ENCODE measurements at regions not wholly inside any gene's neighbourhood (a gene's known extent, or its start where the extent isn't known, plus 50 kb on each side); places are given as distances from the start of the nearest gene placed in this dataset.
"Not testable (repeated sequence)": the region's sequence is repeated elsewhere in the genome, so short reads cannot be mapped to it uniquely, and the experiment has no call there.

DNA sequence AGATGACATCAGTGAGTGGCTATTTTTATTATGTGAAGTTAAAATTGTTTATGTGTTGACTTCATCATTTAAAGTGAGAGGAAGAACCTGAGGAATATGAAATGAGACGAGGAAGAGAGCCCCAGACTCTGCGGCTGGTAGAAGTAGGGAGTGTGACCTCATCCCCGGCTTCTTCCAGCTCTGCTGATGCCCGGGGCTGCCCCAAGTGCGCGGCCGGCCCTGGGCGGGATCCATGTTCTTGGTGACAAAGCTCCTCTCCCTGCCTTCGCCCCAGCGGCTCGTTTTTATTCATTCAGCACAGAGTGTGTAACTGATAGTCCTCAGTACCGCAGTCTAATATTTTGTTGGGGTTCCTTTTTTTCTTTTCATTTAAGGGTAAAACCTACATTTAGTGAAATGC is 185.5 kb upstream of the GOLGA6L22 start:
- H3K36me3 Mint-ChIP-seq (ENCODE audit: low read depth); DNase-seq: not testable (repeated sequence)

DNA sequence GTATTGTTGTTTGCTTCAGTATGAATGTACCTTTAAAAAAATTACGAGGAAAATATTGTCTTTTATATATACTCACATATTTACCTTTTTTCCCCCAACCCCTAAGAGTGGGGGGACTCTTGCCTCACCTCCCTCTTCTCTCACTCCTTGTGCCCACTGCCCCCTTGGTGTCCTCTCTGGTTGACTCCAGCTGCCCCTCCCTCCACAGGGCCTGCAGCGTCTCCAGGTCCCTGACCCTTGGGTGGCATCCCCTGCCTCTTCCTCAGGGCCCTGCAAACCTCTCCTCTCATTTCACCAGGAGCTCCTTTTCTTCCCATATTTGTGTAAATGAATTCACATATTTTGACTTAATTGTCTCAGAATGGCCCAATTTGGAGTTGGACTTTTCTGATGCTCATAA is 184.3 kb upstream of the GOLGA6L22 start:
- not testable (repeated sequence) for H3K27me3 Mint-ChIP-seq (ENCODE audit: low read depth, poor library complexity); DNase-seq; H3K4me3 Mint-ChIP-seq

More for the DNA sequence above, 185.5 kb upstream of the GOLGA6L22 start:
- H3K27me3 Mint-ChIP-seq (ENCODE audit: low read depth, poor library complexity); H3K27ac Mint-ChIP-seq; H3K4me3 Mint-ChIP-seq; H3K4me1 Mint-ChIP-seq; H3K9me3 Mint-ChIP-seq: not testable (repeated sequence)

DNA sequence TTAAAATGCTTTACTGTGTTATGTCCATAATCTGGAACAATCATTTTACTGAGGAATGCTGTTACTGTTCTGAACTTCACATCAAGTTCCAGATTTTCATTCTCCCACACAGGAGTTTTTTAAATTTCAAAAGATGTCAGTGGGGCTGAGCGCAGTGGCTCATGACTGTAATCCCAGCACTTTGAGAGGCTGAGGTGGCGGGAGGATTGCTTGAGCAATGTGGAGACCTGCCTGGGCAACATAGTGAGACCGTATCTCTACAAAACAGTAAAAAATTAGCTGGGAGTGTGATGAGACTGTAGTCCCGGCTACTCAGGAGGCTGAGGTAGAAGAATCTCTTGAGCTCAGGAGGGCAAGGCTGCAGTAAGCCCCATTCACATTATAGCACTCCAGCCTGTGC is 177.9 kb upstream of the GOLGA6L22 start:
- H3K4me3 Mint-ChIP-seq; DNase-seq; H3K27ac Mint-ChIP-seq; H3K4me1 Mint-ChIP-seq; H3K9me3 Mint-ChIP-seq; H3K36me3 Mint-ChIP-seq (ENCODE audit: low read depth); H3K27me3 Mint-ChIP-seq (ENCODE audit: low read depth, poor library complexity): not testable (repeated sequence)

More for the DNA sequence above, 184.3 kb upstream of the GOLGA6L22 start:
- H3K9me3 Mint-ChIP-seq; H3K27ac Mint-ChIP-seq; H3K4me1 Mint-ChIP-seq; H3K36me3 Mint-ChIP-seq (ENCODE audit: low read depth): not testable (repeated sequence)

DNA sequence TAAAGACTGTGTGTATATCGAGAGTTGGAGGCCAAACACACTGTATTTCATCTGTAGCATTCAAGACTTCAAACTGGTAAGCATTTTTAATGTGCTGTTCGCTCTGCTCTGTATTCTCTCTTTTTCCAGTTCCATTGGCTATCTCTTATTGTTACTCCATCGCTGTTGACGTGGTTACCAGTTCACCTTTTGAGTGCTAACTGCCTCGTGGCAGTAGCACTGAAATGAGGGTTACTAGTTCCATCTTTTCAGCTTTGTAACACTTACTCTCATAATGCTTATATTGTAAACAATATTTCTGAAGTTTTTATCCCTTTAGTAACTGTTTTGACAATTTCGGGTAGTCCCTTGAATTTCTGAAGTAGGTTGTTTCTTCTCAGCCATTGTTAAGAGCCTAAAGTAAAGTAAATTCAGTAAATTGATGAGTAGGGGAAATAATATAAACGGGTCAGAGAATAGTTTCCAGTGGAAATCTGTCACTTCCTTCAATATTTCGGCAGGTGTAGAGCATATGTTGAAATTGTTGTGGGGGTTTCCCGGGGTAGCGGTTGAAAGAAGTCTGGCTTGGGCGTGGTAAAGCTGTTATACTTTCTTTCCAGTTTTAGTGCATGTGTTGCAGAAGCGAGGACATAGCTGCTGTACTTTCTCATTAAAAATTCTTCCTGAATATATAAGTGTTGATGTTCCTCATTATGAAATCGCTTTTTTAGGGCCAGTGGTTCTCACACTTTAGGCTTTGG is 175.7 kb upstream of the GOLGA6L22 start:
- not testable (repeated sequence) for H3K9me3 Mint-ChIP-seq; H3K27me3 Mint-ChIP-seq (ENCODE audit: low read depth, poor library complexity); H3K4me1 Mint-ChIP-seq; DNase-seq; H3K27ac Mint-ChIP-seq; H3K36me3 Mint-ChIP-seq (ENCODE audit: low read depth); H3K4me3 Mint-ChIP-seq

DNA sequence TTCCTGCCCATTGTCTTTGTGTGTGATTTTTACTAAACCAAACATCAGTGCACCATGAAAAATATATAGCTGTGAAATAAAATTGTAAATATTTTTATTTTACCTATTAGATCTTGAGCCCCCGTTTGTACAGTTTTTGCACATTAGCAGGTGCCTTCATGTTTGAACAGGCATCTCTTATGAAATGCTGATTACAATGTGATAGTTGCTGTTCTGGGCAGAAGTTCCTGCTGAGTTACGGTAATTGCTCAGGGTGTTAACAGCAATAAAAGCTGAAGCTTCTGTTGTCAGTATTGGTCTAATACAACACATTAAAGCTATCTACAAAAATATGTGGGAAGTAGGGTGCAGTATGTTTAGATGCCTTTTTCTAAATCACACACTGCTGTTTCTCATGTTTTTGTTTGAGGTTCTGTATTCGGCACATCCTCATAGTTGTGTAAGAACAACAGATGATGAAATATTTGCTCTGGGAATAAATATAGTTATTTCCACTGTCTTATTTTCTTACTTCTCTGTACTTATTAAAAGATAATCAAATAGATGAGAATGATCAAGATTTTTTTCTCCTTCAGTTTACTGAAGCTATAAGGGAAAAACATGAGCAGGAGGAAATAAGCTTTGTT is 173.8 kb upstream of the GOLGA6L22 start:
- H3K9me3 Mint-ChIP-seq; H3K36me3 Mint-ChIP-seq (ENCODE audit: low read depth); H3K4me1 Mint-ChIP-seq; DNase-seq; H3K27ac Mint-ChIP-seq; H3K4me3 Mint-ChIP-seq; H3K27me3 Mint-ChIP-seq (ENCODE audit: low read depth, poor library complexity): not testable (repeated sequence)

DNA sequence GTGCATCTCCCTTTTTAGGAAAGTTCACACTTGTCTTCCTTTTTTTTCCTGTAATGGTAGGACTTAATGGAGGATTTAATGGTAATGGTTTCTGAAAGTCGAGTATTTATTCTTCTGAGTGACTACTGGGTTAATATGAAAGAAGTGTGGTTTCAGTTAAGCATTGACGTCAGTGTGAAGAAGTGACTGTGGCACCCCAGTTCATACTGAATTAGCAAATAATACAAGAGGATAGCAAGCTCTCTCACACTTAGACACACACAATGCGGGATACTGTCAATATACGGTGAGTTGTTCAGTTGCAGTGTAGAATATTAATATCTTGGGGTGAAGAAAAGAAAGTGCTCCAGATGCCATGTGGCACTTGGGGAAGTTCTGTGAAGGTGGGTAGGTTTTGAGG is 167.6 kb upstream of the GOLGA6L22 start:
- not testable (repeated sequence) for H3K4me3 Mint-ChIP-seq; H3K27ac Mint-ChIP-seq; H3K27me3 Mint-ChIP-seq (ENCODE audit: low read depth, poor library complexity); H3K36me3 Mint-ChIP-seq (ENCODE audit: low read depth); DNase-seq; H3K4me1 Mint-ChIP-seq
- peaks cover 22% of the 10 kb centered on the region for H3K9me3 Mint-ChIP-seq

DNA sequence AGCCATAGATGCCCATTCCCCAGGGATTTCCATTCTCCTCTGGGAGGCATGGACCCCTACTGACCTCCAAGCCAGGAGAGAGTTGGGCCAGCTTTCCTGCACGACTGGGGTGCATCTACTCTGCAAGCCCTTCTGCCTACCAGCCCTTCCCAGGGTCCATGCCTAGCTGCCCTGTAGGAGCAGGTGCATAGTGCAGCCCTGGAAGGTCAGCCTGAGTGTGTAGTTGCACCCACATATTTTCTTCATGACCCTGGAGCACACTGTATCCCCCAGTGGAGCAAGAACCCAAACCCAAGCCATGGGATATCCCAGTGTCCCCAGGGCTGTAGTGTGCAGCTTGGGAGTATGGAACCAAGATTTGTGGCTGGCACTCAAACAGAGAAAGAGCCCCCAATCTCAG is 155.6 kb upstream of the GOLGA6L22 start:
- H3K36me3 Mint-ChIP-seq (ENCODE audit: low read depth); H3K4me1 Mint-ChIP-seq; DNase-seq; H3K27me3 Mint-ChIP-seq (ENCODE audit: low read depth, poor library complexity); H3K4me3 Mint-ChIP-seq; H3K27ac Mint-ChIP-seq: not testable (repeated sequence)
- peaks cover 35% of the 10 kb centered on the region for H3K9me3 Mint-ChIP-seq

Data from nephron progenitor cell (in vitro differentiated cells).